Kidney tubule cell (primary cell): ENCODE measurements at regions not wholly inside any gene's neighbourhood (a gene's known extent, or its start where the extent isn't known, plus 50 kb on each side); places are given as distances from the start of the nearest gene placed in this dataset.

Experiments
- DNase-seq: peaks from one replicate; pipeline ENCODE4 v3.0.0-alpha.2; 2018; ENCODE audit warnings: low spot score

DNA sequence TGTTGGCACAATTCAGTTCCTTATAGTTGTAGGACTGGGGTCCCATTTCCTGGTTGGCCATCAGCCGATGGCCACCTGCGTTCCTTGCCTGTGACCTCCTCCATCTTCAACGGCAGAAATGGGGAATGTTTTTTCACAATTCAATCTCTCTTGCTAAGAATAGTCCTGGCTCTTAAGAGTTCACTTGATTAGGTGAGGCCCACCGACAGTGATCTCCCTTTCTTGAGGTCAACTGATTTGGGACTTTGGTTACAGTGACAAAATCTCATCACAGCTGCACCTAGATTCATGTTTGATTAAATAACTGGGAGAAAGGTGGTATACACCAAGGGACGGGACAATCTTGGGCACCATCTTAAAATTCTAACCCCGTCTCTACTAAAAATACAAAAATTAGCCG lies 139.1 kb upstream of the DTNBP1 start:
- DNase-seq = no peak

GRCh38 chr6:15800841-15801617 lies 138.2 kb upstream of the DTNBP1 start:
- DNase-seq = peak; percentile 46

- no peak for DNase-seq
Observed at GRCh38 chr6:15798533-15799255, 135.9 kb upstream of the DTNBP1 start.

- DNase-seq = no peak
Observed at GRCh38 chr6:15796844-15797243, 134.0 kb upstream of the DTNBP1 start.

DNA sequence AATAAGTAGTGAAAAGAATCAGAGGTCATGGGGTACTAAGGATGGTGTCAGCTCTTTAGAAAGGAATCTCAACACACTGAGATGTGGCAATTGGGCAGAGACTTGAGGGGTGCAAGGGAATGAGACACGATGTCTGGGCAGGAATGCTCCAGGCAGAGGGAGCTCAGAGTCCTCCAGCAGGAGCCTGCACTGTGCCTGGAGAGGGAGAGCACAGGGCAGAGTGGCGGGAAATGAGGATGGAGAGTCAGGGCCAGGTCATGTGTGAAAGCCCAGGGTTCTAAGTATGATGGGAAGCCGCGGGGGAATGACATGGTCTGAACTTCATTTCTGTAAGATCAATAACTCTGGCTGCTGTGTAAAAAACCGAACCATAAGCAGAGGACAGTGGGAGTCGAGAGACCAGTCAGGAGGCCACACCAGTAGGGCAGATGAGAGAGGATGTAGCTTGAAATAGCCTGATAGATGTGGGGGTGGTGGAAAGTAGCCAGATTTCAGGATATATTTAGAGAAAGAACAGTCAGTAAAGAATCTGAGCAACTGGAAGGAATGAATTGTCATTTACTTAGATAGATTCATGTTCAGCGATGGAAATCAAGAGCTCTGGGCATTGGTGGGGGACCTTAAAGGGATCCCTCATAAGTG lies 133.4 kb upstream of the DTNBP1 start:
- DNase-seq = no peak

DNA sequence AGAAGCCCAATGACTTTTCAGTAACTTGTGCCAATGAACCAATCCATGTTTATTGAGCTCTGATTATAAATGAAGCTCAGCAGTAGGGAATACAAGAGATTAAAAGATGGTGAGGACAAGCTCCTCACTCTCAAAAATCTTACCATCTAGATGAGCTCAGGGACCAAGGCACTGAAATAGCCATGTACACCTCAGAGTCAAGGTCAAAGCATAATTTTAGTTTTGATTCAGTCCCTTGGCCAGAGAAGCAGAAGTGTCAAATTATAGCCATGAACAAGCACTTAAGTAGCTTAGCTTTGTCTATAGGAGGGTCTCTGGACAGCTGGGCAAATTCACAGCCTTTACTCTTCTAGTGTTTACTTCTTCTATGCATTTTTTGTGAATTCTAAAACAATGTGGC lies 131.0 kb upstream of the DTNBP1 start:
- DNase-seq = no peak

DNA sequence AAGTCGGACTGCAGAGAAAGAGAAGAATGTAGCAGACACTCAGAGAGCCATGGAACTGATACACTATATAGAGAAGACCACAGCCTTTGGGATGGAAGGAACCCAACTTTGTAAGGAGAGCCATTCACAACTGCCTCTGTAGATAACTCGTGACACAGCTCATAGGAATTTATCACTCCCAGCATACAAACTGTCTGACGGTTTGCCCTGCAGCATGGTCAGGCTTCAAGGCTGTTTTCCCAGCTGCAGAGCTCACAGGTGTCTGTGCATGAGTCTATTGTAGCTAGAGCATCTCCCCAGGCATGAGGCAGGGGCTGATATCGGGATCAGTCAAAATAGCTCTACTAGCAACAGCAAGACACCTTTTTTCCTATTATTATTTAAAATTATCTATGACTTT lies 130.5 kb upstream of the DTNBP1 start:
- peak; percentile 81 for DNase-seq

GRCh38 chr6:15792842-15793241 lies 130.0 kb upstream of the DTNBP1 start:
- no peak for DNase-seq

GRCh38 chr6:15791448-15792181 lies 128.8 kb upstream of the DTNBP1 start:
- DNase-seq = peak; percentile 93

- no peak for DNase-seq
Observed at GRCh38 chr6:15790116-15790515, 127.3 kb upstream of the DTNBP1 start.

DNA sequence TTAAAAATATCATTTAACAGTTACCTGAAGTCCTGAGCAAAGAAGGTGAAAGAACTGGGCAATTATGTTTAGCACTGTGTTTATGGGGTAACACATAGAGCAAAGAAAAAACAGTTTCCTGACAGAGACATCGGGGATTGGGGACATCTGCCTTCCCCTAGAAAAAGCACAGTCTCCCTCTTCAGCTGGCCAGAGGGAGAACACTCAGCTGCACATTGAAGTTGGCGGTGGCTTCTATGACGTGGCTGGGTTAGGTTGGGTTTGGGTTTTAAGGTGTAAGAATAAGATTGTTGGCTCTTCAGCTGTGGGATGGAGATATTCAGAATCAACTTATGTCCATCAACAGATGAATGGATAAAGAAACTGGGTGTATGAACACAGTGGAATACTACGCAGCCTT lies 124.0 kb upstream of the DTNBP1 start:
- DNase-seq = no peak

DNA sequence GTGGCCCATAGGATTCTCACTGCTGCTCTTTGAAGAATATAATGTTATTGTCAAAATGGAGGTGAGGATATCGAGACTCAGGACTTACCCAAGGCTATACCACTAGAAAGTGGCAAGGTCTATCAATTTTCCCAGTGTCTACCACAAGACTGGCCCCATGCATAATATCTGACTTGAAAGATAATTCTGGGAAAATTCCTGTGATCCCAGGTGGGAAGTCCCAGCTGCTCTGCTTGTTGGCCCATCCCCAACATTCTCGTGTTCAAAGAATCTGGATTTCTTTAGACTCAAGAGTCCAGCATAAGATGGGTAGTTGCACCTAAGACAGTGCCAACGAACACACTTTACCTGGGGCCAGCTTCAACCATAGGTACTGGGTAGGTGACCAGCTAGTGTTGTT lies 120.7 kb upstream of the DTNBP1 start:
- DNase-seq = no peak

DNA sequence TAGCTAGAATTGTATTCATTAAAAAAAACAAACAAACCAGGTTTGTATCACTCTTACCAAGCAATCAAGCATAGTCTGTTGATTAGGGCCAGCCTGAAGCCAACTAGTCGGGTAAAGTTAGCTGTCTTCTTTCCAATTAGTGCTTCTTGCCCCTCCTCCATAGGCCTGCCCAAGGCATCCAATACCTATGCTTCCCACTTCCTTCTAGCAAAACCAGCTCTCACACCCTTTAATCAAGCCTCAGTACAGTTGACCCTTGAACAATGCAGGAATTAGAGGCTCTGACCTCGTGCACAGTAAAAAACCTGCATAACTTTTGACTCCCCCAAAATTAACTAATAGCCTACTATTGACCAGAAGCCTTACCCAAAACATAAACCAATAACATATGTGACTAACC lies 119.1 kb upstream of the DTNBP1 start:
- no peak for DNase-seq

- no peak for DNase-seq
Observed at GRCh38 chr6:15781333-15781732, 118.5 kb upstream of the DTNBP1 start.

- no peak for DNase-seq
Observed at GRCh38 chr6:15780437-15780836, 117.6 kb upstream of the DTNBP1 start.

GRCh38 chr6:15779726-15780125 lies 116.9 kb upstream of the DTNBP1 start:
- no peak for DNase-seq

DNA sequence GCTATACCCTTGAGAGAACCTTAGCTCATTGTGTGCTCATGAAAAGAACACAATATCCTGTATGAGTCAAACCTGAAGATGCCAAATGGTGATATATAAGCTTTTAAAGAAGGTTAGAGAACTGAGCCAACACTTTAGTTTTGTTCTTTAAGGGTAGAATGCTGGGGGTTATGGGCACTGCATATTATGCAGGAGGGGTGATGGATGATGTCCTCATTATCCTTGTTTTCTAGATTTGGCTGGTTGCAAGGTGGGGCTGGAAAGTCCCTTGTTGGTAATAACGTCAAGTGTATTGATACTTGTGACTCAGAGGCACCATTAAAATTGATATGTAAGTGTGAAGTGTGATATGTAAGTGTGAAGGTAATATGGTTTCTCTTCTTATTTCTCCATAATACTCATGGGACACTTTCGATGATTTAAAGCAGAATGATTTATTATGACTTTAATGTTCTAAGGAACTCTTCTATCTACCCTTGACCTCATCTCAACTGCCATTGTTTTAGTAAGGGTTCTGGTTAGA lies 113.7 kb upstream of the DTNBP1 start:
- DNase-seq = no peak

GRCh38 chr6:15775741-15776140 lies 112.9 kb upstream of the DTNBP1 start:
- DNase-seq = no peak

GRCh38 chr6:15775076-15775634 lies 112.3 kb upstream of the DTNBP1 start:
- no peak for DNase-seq

DNA sequence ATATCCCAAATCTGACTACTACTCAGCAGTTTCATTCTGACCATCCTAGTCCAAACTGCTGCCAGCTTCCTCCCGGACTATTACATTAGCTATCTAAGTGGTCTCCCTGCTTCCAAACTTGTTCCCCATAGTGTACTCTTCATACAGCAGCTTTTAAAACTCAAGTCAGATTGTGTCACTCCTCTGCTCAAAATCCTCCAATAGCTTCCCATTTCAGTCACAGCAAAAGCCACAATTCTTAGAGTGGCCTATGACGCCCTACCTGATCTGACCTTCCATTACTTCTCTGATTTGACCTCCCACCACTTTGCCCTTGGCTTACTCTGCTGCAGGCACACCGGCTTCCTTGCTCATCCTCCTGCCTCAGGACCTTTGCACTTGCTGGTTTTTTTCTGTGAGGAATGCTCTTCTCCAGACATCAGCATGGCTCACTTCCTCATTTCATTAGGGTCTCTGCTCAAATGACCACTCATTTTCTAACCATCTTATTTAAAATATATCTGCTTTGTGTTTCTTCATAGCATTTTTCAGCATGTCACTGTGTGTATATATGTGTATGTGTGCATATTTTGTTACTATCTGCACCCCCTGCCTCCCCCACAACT lies 111.1 kb upstream of the DTNBP1 start:
- no peak for DNase-seq

DNA sequence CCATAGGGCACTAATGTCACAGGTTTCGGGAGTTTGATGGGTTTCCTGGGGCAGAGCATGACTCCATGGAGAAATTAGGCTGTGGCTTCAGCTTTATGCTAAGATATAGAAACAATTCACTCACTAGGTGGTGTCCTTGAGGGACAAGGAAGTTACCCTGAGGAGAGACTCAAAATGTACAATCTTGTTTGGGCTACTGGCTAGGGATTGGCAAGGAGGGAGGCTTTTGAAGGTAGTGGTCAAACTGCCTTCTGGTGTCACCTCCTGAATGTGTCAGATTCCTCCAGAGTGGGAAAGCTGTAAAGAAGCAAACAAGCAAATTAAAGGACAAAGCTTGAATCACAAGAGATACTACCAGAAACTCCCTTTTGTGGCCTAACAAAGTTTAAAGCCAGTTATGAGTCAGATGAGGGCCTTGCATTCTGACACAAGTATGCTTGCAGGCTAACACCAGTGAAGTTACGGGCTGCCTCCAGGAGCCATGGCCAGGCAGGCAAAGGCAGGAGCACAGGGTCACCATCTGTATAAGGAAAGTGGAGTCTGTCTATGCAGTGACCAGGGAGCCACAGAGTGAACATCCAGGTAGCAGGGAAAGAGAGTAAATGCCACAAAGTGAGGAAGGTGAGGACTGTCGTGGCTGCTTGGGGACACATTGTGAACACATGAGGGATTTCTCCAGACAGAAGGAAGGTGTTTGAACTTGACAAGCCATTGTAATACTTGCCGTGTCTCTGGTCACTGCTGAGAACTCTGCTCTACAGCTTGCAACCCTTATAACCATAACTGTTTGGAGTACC lies 107.7 kb upstream of the DTNBP1 start:
- peak; percentile 47 for DNase-seq
